ENCODE measurements at regions not wholly inside any gene's neighbourhood (a gene's known extent, or its start where the extent isn't known, plus 50 kb on each side); places are given as distances from the start of the nearest gene placed in this dataset.

- no peak for TF ChIP-seq CTCF (IDR thresholded peaks at IDR 0.05)
- TF ChIP-seq POLR2A (IDR thresholded peaks at IDR 0.05): no peak
Observed at GRCh38 chr17:74070374-74070773, 133.1 kb upstream of the RPL38 start.

All from esophagus squamous epithelium (tissue), 4 donors.